GM10266 (cell line): ENCODE measurements at regions not wholly inside any gene's neighbourhood (a gene's known extent, or its start where the extent isn't known, plus 50 kb on each side); places are given as distances from the start of the nearest gene placed in this dataset.

Experiments
- DNase-seq: peaks from one replicate; pipeline ENCODE4 v3.0.0; 2012; ENCODE audit errors: extremely low spot score
- TF ChIP-seq, protein P1 (sequence below): IDR thresholded peaks from 2 replicates; pipeline ENCODE4 v1.5.1; 2012; ENCODE audit warnings: mild to moderate bottlenecking, low read depth; ENCODE audit not compliant: control insufficient read depth, insufficient read depth; ENCODE audit errors: missing control alignments

DNA sequence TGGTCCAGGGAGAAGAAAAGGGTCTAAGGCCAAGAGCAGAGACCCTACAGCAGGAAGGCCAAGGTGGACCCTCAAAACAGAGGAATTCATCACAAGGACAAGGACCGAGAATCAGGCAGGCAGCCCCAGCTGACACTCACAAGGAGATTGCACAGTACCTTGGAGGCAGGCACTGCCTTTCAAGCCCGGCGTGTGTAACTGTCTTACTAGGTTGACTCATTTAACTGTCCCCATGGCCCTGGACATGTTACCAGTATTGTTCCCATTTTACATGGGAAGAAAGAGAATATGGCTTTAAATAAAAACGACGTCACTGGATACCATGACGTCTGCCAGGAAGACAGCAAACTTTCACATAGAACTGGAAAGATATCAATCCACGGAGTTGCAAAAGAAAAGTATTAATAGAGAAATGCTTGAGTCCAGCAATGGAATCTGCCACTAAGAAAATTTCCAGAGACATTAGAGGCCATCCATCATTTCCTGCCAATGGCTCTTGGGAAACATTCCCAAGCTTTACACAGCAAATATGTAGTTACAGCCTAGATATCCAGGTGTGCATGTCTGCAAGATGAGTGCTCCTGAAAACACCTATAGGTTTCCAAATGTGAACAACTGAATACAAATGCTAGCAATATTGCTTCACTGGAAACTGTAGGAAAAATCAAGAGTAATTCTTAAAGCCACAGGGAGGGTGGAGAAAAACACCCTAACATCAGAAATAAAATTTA lies 111.5 kb upstream of the RPS6KA2 start:
- no peak for DNase-seq
- TF ChIP-seq, protein P1, sequence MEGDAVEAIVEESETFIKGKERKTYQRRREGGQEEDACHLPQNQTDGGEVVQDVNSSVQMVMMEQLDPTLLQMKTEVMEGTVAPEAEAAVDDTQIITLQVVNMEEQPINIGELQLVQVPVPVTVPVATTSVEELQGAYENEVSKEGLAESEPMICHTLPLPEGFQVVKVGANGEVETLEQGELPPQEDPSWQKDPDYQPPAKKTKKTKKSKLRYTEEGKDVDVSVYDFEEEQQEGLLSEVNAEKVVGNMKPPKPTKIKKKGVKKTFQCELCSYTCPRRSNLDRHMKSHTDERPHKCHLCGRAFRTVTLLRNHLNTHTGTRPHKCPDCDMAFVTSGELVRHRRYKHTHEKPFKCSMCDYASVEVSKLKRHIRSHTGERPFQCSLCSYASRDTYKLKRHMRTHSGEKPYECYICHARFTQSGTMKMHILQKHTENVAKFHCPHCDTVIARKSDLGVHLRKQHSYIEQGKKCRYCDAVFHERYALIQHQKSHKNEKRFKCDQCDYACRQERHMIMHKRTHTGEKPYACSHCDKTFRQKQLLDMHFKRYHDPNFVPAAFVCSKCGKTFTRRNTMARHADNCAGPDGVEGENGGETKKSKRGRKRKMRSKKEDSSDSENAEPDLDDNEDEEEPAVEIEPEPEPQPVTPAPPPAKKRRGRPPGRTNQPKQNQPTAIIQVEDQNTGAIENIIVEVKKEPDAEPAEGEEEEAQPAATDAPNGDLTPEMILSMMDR, result no peak

GRCh38 chr6:166737261-166737660 lies 110.2 kb upstream of the RPS6KA2 start:
- TF ChIP-seq, protein P1, result no peak
- DNase-seq, result no peak

DNA sequence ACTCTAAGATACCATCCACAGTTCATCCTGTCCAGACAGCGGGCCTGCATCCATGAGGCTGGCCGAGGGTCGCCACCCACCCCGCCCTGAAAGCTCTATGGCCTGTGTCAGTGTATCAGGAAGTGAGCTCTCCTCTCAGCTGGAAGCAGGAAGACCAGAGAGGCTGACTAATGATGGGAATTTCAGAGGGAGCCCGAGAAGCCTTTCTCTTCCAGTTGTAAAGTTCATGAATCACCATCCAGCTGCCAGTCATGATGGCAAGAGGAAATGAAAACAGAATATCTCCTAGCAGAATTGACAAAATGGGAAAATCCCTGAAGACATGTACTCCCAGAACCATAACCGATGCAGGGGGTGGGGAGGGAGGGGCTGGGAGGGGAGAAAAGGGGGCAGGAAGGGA lies 109.6 kb upstream of the RPS6KA2 start:
- TF ChIP-seq, protein P1, result no peak
- no peak for DNase-seq

DNA sequence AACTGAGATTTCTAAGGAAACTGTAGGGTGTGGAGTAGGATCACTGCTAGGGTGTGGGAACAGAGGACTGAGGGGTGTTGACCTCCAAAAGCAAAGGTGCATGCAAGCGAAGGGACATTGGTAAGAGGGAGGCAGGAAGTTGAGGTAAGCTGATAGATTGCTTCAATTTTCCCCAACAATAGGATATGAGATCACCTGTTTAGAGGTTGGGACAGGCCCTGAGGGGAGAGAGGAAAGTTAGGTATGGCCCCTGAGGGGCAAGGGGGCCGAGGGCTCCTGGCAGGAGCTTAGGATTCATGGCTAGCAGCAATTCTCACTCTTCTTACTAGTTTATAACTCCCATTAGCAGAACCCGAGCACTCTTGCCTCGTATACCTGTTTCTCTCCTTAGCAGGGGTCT lies 106.8 kb upstream of the RPS6KA2 start:
- TF ChIP-seq, protein P1, result no peak
- no peak for DNase-seq

DNA sequence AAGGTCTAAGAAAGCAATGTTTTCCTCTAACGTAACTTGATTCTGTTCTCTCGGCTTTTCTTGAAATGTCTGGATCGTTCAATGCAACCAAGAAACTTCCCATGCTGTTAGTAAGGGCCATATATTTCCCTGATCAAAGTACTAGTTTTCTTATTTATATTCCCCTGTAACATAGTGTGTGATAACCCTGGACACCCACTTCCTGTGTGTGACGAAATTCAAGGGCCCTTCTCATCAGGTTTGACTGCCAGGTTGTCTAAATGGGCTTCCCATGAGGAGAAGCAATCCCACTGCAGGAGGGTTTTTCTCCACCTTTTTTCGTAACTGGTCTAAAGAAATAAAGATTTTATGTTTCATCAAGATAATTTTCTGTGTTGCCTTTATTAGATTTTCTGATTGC lies 102.6 kb upstream of the RPS6KA2 start:
- TF ChIP-seq, protein P1, result no peak
- no peak for DNase-seq

DNA sequence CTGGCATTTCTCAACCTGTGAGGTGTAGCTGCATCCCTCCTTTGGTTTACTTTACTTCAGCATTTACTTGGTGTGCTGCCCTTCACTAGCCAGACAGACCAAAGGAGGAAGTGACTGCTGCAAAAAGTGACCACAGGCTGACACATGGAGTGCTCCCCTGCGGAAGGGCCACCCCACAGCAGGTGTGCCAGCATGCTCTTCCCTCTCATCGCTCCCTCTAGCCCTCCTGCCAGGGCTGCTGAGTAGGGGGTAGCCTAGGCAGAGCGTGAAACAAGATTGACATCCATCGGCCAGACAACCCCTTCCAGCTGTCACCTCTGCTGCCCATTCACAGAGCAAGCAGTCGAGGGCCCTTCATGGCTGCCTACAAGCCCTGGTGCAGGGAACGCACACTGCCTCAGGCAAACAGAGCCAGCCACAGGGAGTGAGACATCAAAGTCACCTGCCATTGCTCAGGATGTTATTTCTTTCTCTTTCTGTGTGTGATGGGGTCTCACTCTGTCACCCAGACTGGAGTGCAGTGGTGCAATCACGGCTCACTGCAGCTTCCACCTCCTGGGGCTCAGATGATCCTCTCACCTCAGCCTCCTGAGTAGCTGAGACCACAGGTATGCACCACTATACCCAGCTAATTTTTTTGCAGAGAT lies 102.0 kb upstream of the RPS6KA2 start:
- TF ChIP-seq, protein P1, result no peak
- DNase-seq, result no peak

- DNase-seq, result no peak
- TF ChIP-seq, protein P1, result no peak
These were observed 99.2 kb upstream of the RPS6KA2 start for GRCh38 chr6:166726201-166726600.
